H1 (cell line): ENCODE measurements at regions not wholly inside any gene's neighbourhood (a gene's known extent, or its start where the extent isn't known, plus 50 kb on each side); places are given as distances from the start of the nearest gene placed in this dataset.

Experiments
- CHD1 ChIP-seq: IDR thresholded peaks from 2 replicates; pipeline ENCODE4 v1.6.1; 2012; ENCODE audit warnings: low read depth, low read length, improper control_type of control experiment
- CTCF ChIP-seq, 3 experiments: IDR thresholded peaks; 1 replicate in 2 of 3; 2 replicates in 1 of 3; pipeline versions ENCODE4 v1.5.1 to v1.6.1; 2011; ENCODE audit warnings: low read length in 3 of 3, mild to moderate bottlenecking in 3 of 3, inconsistent platforms in 2 of 3, low read depth in 1 of 3, moderate library complexity in 1 of 3; ENCODE audit not compliant: insufficient read depth in 1 of 3; ENCODE audit errors: control extremely low read depth in 1 of 3
- EP300 ChIP-seq, 2 experiments: IDR thresholded peaks; 1 replicate in 1 of 2; 2 replicates in 1 of 2; pipeline ENCODE4 v1.6.1; 2011 to 2012; ENCODE audit warnings: low read depth in 2 of 2, low read length in 2 of 2, mild to moderate bottlenecking in 2 of 2, borderline replicate concordance in 1 of 2, inconsistent platforms in 1 of 2, moderate library complexity in 1 of 2
- FOSL1 ChIP-seq: IDR thresholded peaks from 2 replicates; pipeline ENCODE4 v1.6.1; 2011; ENCODE audit warnings: mild to moderate bottlenecking, low read depth, low read length, moderate library complexity; ENCODE audit not compliant: insufficient read depth
- GABPA ChIP-seq: IDR thresholded peaks from 2 replicates; pipeline ENCODE4 v1.6.1; 2011; ENCODE audit warnings: mild to moderate bottlenecking, low read length, moderate library complexity, borderline replicate concordance; ENCODE audit not compliant: insufficient read depth
- JUN ChIP-seq: IDR thresholded peaks from 2 replicates; pipeline ENCODE4 v1.6.1; 2011; ENCODE audit warnings: low read depth, mild to moderate bottlenecking, improper control_type of control experiment, low read length
- POLR2A ChIP-seq, 2 experiments: IDR thresholded peaks; 1 replicate in 1 of 2; 2 replicates in 1 of 2; pipeline ENCODE4 v1.6.1; 2011; ENCODE audit warnings: low read depth in 2 of 2, low read length in 2 of 2, mild to moderate bottlenecking in 2 of 2; ENCODE audit errors: control extremely low read depth in 1 of 2
- POLR2AphosphoS5 ChIP-seq: IDR thresholded peaks from 2 replicates; pipeline ENCODE4 v1.6.1; 2011; ENCODE audit warnings: low read depth, low read length
- POU5F1 ChIP-seq: IDR thresholded peaks from 2 replicates; pipeline ENCODE4 v1.6.1; 2011; ENCODE audit warnings: low read depth, mild to moderate bottlenecking, low read length, moderate library complexity
- SIN3A ChIP-seq, 2 experiments: IDR thresholded peaks in 1 of 2; conservative IDR thresholded peaks in 1 of 2; 2 replicates each; pipeline ENCODE4 v1.6.1; 2011 to 2012; ENCODE audit warnings: low read length in 2 of 2, improper control_type of control experiment in 1 of 2, low read depth in 1 of 2, mild to moderate bottlenecking in 1 of 2
- SIX5 ChIP-seq: IDR thresholded peaks from 2 replicates; pipeline ENCODE4 v1.6.1; 2011; ENCODE audit warnings: mild to moderate bottlenecking, low read depth, low read length
- SP4 ChIP-seq: IDR thresholded peaks from 2 replicates; pipeline ENCODE4 v1.6.1; 2012; ENCODE audit warnings: low read length, inconsistent platforms
- SUZ12 ChIP-seq: fragments of 200-600 bp; sonication (generic); IDR thresholded peaks from 2 replicates; pipeline ENCODE4 v1.6.1; 2012; ENCODE audit warnings: mild to moderate bottlenecking, inconsistent platforms, low read length, moderate library complexity, mixed read lengths
- TAF1 ChIP-seq: IDR thresholded peaks from 2 replicates; pipeline ENCODE4 v1.6.1; 2011; ENCODE audit warnings: mild to moderate bottlenecking, low read depth, low read length

GRCh38 chr2:228597032-228597431 is 415.5 kb upstream of the SPHKAP start:
- TF ChIP-seq CTCF (IDR thresholded peaks at IDR 0.05; ENCODE audit: control extremely low read depth in 1 of 3, insufficient read depth in 1 of 3, low read depth in 1 of 3, low read length in 3 of 3) = no peak
- no peak for TF ChIP-seq POLR2AphosphoS5
- TF ChIP-seq EP300 (IDR thresholded peaks at IDR 0.05; ENCODE audit: borderline replicate concordance in 1 of 2, low read depth in 2 of 2, low read length in 2 of 2) = no peak
- no peak for TF ChIP-seq GABPA
- TF ChIP-seq SIN3A (conservative IDR thresholded peaks at IDR 0.05 in 1 of 2, IDR thresholded peaks at IDR 0.05 in 1 of 2; ENCODE audit: low read depth in 1 of 2, low read length in 2 of 2) = no peak
- TF ChIP-seq JUN = no peak
- TF ChIP-seq POLR2A (IDR thresholded peaks at IDR 0.05; ENCODE audit: control extremely low read depth in 1 of 2, low read depth in 2 of 2, low read length in 2 of 2) = no peak
- no peak for TF ChIP-seq CHD1
- no peak for TF ChIP-seq SUZ12
- no peak for TF ChIP-seq POU5F1
- no peak for TF ChIP-seq SIX5
- TF ChIP-seq SP4 = no peak
- TF ChIP-seq TAF1 = no peak
- no peak for TF ChIP-seq FOSL1
